ENCODE measurements at regions not wholly inside any gene's neighbourhood (a gene's known extent, or its start where the extent isn't known, plus 50 kb on each side); places are given as distances from the start of the nearest gene placed in this dataset.

- no peak for TF ChIP-seq CTCF (IDR thresholded peaks at IDR 0.05; ENCODE audit: poor library complexity, severe bottlenecking)
- H3K27ac ChIP-seq (ENCODE audit: poor library complexity, severe bottlenecking) = no peak overlapping the region
- H3K4me3 ChIP-seq (ENCODE audit: severe bottlenecking) = no peak overlapping the region
- ATAC-seq (ENCODE audit: low read depth) = no peak
- H3K36me3 ChIP-seq (ENCODE audit: low read depth) = no peaks in the 10 kb centered on the region
- H3K4me1 ChIP-seq (ENCODE audit: insufficient read depth, poor library complexity, severe bottlenecking) = peaks cover 5% of the 10 kb centered on the region
- no peak for DNase-seq (ENCODE audit: low spot score)
- no peaks in the 10 kb centered on the region for H3K9me3 ChIP-seq (ENCODE audit: severe bottlenecking)
- H3K27me3 ChIP-seq (ENCODE audit: insufficient read depth, poor library complexity, severe bottlenecking) = no peaks in the 10 kb centered on the region
These were observed 148.6 kb upstream of the FOXN3 start for GRCh38 chr14:89565607-89566006.

- Histone ChIP-seq H3K27me3 (ENCODE audit: insufficient read depth, poor library complexity, severe bottlenecking) (no peaks in the 10 kb centered on the region), H3K9me3 (ENCODE audit: severe bottlenecking) (no peaks in the 10 kb centered on the region), H3K4me1 (ENCODE audit: insufficient read depth, poor library complexity, severe bottlenecking) (peaks cover 5% of the 10 kb centered on the region), H3K36me3 (ENCODE audit: low read depth) (no peaks in the 10 kb centered on the region), H3K27ac (ENCODE audit: poor library complexity, severe bottlenecking) (no peak overlapping the region), H3K4me3 (ENCODE audit: severe bottlenecking) (no peak overlapping the region)
- TF ChIP-seq CTCF (IDR thresholded peaks at IDR 0.05; ENCODE audit: poor library complexity, severe bottlenecking) = no peak
- ATAC-seq (ENCODE audit: low read depth) (no peak), DNase-seq (ENCODE audit: low spot score) (no peak)
These were observed 148.0 kb upstream of the FOXN3 start for GRCh38 chr14:89564989-89565388.

- ATAC-seq (ENCODE audit: low read depth) (peak; percentile 84), DNase-seq (ENCODE audit: low spot score) (no peak)
- no peak overlapping the region for H3K4me3 ChIP-seq (ENCODE audit: severe bottlenecking)
- TF ChIP-seq CTCF (IDR thresholded peaks at IDR 0.05; ENCODE audit: poor library complexity, severe bottlenecking) = no peak
- H3K27me3 ChIP-seq (ENCODE audit: insufficient read depth, poor library complexity, severe bottlenecking) = no peaks in the 10 kb centered on the region
- no peak overlapping the region for H3K27ac ChIP-seq (ENCODE audit: poor library complexity, severe bottlenecking)
- H3K9me3 ChIP-seq (ENCODE audit: severe bottlenecking) = no peaks in the 10 kb centered on the region
- peaks cover 5% of the 10 kb centered on the region for H3K4me1 ChIP-seq (ENCODE audit: insufficient read depth, poor library complexity, severe bottlenecking)
- no peaks in the 10 kb centered on the region for H3K36me3 ChIP-seq (ENCODE audit: low read depth)
These were observed 147.4 kb upstream of the FOXN3 start for GRCh38 chr14:89564286-89564957.

- H3K4me3 ChIP-seq (ENCODE audit: severe bottlenecking) = no peak overlapping the region
- DNase-seq (ENCODE audit: low spot score) = no peak
- no peaks in the 10 kb centered on the region for H3K36me3 ChIP-seq (ENCODE audit: low read depth)
These were observed 146.4 kb upstream of the FOXN3 start for GRCh38 chr14:89563471-89563870.

More at GRCh38 chr14:89563471-89563870, 146.4 kb upstream of the FOXN3 start:
- Histone ChIP-seq H3K27me3 (ENCODE audit: insufficient read depth, poor library complexity, severe bottlenecking) (no peaks in the 10 kb centered on the region), H3K27ac (ENCODE audit: poor library complexity, severe bottlenecking) (no peak overlapping the region), H3K9me3 (ENCODE audit: severe bottlenecking) (no peaks in the 10 kb centered on the region), H3K4me1 (ENCODE audit: insufficient read depth, poor library complexity, severe bottlenecking) (peaks cover 5% of the 10 kb centered on the region)
- ATAC-seq (ENCODE audit: low read depth) = no peak
- TF ChIP-seq CTCF (IDR thresholded peaks at IDR 0.05; ENCODE audit: poor library complexity, severe bottlenecking) = no peak

Data from RWPE2 (cell line).